ENCODE measurements at regions not wholly inside any gene's neighbourhood (a gene's known extent, or its start where the extent isn't known, plus 50 kb on each side); places are given as distances from the start of the nearest gene placed in this dataset.

- no peak for TF ChIP-seq CTBP2 (IDR thresholded peaks at IDR 0.05; ENCODE audit: borderline replicate concordance, insufficient read depth, insufficient read length, low read length)
- TF ChIP-seq CEBPB (IDR thresholded peaks at IDR 0.05; ENCODE audit: low read depth, low read length) = no peak
- TF ChIP-seq CTCF (IDR thresholded peaks at IDR 0.05; ENCODE audit: control extremely low read depth in 1 of 3, insufficient read depth in 1 of 3, low read depth in 1 of 3, low read length in 3 of 3) = no peak
- no peak for TF ChIP-seq BACH1 (IDR thresholded peaks at IDR 0.05; ENCODE audit: low read length)
- TF ChIP-seq MAFK (IDR thresholded peaks at IDR 0.05; ENCODE audit: low read depth, low read length) = no peak
- no peak for TF ChIP-seq TAF1 (IDR thresholded peaks at IDR 0.05; ENCODE audit: low read depth, low read length)
- no peak for TF ChIP-seq POLR2AphosphoS5 (IDR thresholded peaks at IDR 0.05; ENCODE audit: low read depth, low read length)
- no peak for TF ChIP-seq KDM4A (IDR thresholded peaks at IDR 0.05; ENCODE audit: low read depth, low read length, severe bottlenecking)
- no peak for TF ChIP-seq POLR2A (IDR thresholded peaks at IDR 0.05; ENCODE audit: control extremely low read depth in 1 of 2, low read depth in 2 of 2, low read length in 2 of 2)
These were observed 116.5 kb upstream of the VSTM2B start for GRCh38 chr19:29409076-29409862.
